OCI-LY1 (cell line): ENCODE measurements at regions not wholly inside any gene's neighbourhood (a gene's known extent, or its start where the extent isn't known, plus 50 kb on each side); places are given as distances from the start of the nearest gene placed in this dataset.

Experiments
- EZH2 ChIP-seq: fragments of 200-600 bp; sonication (generic), shearing (Covaris generic); IDR thresholded peaks from 2 replicates; pipeline ENCODE4 v1.8.0; 2017; ENCODE audit warnings: borderline replicate concordance, mixed run types, mild to moderate bottlenecking, antibody characterized with exemption, low read length, moderate library complexity, mixed read lengths
- TF ChIP-seq, protein P1 (sequence below): fragments of 200-600 bp; sonication (generic), shearing (Covaris generic); IDR thresholded peaks from 2 replicates; pipeline ENCODE4 v1.5.1; 2017; ENCODE audit warnings: mild to moderate bottlenecking, antibody characterized with exemption, low read length, moderate library complexity, mixed read lengths

GRCh38 chr3:177979703-177980102, 556.5 kb upstream of the KCNMB2 start:
- TF ChIP-seq, protein P1, sequence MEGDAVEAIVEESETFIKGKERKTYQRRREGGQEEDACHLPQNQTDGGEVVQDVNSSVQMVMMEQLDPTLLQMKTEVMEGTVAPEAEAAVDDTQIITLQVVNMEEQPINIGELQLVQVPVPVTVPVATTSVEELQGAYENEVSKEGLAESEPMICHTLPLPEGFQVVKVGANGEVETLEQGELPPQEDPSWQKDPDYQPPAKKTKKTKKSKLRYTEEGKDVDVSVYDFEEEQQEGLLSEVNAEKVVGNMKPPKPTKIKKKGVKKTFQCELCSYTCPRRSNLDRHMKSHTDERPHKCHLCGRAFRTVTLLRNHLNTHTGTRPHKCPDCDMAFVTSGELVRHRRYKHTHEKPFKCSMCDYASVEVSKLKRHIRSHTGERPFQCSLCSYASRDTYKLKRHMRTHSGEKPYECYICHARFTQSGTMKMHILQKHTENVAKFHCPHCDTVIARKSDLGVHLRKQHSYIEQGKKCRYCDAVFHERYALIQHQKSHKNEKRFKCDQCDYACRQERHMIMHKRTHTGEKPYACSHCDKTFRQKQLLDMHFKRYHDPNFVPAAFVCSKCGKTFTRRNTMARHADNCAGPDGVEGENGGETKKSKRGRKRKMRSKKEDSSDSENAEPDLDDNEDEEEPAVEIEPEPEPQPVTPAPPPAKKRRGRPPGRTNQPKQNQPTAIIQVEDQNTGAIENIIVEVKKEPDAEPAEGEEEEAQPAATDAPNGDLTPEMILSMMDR = no peak
- TF ChIP-seq EZH2 = no peak
